Natural killer cell (primary cell): ENCODE measurements at regions not wholly inside any gene's neighbourhood (a gene's known extent, or its start where the extent isn't known, plus 50 kb on each side); places are given as distances from the start of the nearest gene placed in this dataset.

Experiments
- ATAC-seq, 3 donors: fragments of 150-1000 bp in 2 of 3; fragments of 200-7000 bp in 1 of 3; cut with Tn5 transposase; 1 replicate in 1 of 3; 2 replicates in 2 of 3; pipeline ENCODE4 v1.10.0; 2021; ENCODE audit warnings: mild to moderate bottlenecking in 2 of 3, moderate library complexity in 2 of 3
- DNase-seq, 2 donors: peaks; one replicate each; pipeline versions ENCODE4 v3.0.0 to v3.0.0-alpha.2; 2013 to 2021; ENCODE audit warnings: mixed read lengths in 1 of 2
- H3K27ac ChIP-seq: one replicate; pipeline ENCODE4 v1.5.1; 2013; ENCODE audit warnings: mild to moderate bottlenecking, low read length
- H3K27me3 ChIP-seq: one replicate; pipeline ENCODE4 v1.6.1; 2013; ENCODE audit warnings: low read length; ENCODE audit not compliant: control insufficient read depth, insufficient read depth
- H3K36me3 ChIP-seq: one replicate; pipeline ENCODE4 v1.6.1; 2013; ENCODE audit warnings: low read length; ENCODE audit not compliant: control insufficient read depth, insufficient read depth
- H3K4me1 ChIP-seq: one replicate; pipeline ENCODE4 v1.6.1; 2013; ENCODE audit warnings: low read length; ENCODE audit not compliant: control insufficient read depth, insufficient read depth
- H3K4me3 ChIP-seq: one replicate; pipeline ENCODE4 v1.5.1; 2013; ENCODE audit warnings: low read length
- H3K9me3 ChIP-seq: one replicate; pipeline ENCODE4 v1.6.1; 2013; ENCODE audit warnings: low read length; ENCODE audit not compliant: control insufficient read depth, insufficient read depth
- H3K27ac Mint-ChIP-seq, 2 donors: one replicate each; pipeline ENCODE4 v1.8.0; 2022; ENCODE audit warnings: mild to moderate bottlenecking in 2 of 2, mixed read lengths in 2 of 2, moderate library complexity in 1 of 2
- H3K27me3 Mint-ChIP-seq, 2 donors: one replicate each; pipeline ENCODE4 v1.8.0; 2022; ENCODE audit warnings: low read depth in 2 of 2, mixed read lengths in 2 of 2
- H3K36me3 Mint-ChIP-seq: one replicate; pipeline ENCODE4 v1.8.0; 2022; ENCODE audit warnings: mixed read lengths
- H3K4me1 Mint-ChIP-seq, 2 donors: one replicate each; pipeline ENCODE4 v1.8.0; 2022; ENCODE audit warnings: mixed read lengths in 2 of 2
- H3K4me3 Mint-ChIP-seq: one replicate; pipeline ENCODE4 v1.8.0; 2022; ENCODE audit warnings: mild to moderate bottlenecking, moderate library complexity, mixed read lengths
- H3K9me3 Mint-ChIP-seq, 2 donors: one replicate each; pipeline ENCODE4 v1.8.0; 2022; ENCODE audit warnings: mixed read lengths in 2 of 2
- WGBS: methylation state at CpG from one replicate; pipeline ENCODE4 v1.1.7; 2013; ENCODE audit warnings: missing lambda C conversion rate; ENCODE audit not compliant: insufficient coverage; 5-methylcytosine and 5-hydroxymethylcytosine counted together
- intact Hi-C: fragments of 100-400 bp; cut with micrococcal nuclease; formaldehyde crosslinking; loops from one replicate; pipeline ENCODE4 v1.14.2; 2022
- TF ChIP-seq, protein P1 (sequence below): fragments of 200-600 bp; IDR thresholded peaks from one replicate; pipeline ENCODE4 v1.8.0; 2022; ENCODE audit warnings: antibody characterized with exemption

DNA sequence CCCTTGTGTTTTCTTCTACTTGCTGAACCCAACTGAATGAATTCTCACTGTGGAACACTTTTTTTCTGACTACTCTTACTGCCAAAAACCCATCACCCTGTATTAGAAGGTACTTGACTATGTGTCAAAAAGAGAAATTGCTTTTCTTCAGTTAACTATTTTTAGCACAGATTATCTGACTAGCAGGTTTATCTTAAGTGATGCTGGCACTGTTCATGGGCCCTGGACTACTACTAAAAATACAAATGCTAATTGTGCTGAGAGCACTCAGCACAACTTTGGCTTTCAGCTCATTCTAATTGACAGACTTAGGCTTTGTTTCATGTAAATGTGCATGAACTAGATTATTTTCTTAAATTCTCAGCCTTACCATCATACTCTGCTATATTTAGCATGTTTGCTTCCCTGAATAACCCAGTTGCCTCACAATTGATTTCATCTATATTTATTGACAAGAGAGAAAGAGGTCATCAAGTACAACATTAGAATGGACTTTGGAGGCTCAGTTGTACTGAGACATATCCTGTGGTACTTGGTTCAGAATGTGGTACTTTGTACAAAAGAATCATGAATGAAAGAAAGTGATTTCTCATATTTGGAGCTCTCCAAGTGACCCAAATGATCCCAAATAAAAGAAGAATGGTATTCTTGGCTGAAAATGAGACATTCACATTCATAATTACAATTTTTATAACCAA is 478.3 kb downstream of the KCNA4 start:
- no peak overlapping the region for H3K27ac Mint-ChIP-seq
- no peak overlapping the region for H3K4me3 Mint-ChIP-seq
- no peak overlapping the region for H3K27ac ChIP-seq
- TF ChIP-seq, protein P1, sequence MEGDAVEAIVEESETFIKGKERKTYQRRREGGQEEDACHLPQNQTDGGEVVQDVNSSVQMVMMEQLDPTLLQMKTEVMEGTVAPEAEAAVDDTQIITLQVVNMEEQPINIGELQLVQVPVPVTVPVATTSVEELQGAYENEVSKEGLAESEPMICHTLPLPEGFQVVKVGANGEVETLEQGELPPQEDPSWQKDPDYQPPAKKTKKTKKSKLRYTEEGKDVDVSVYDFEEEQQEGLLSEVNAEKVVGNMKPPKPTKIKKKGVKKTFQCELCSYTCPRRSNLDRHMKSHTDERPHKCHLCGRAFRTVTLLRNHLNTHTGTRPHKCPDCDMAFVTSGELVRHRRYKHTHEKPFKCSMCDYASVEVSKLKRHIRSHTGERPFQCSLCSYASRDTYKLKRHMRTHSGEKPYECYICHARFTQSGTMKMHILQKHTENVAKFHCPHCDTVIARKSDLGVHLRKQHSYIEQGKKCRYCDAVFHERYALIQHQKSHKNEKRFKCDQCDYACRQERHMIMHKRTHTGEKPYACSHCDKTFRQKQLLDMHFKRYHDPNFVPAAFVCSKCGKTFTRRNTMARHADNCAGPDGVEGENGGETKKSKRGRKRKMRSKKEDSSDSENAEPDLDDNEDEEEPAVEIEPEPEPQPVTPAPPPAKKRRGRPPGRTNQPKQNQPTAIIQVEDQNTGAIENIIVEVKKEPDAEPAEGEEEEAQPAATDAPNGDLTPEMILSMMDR = no peak
- H3K9me3 Mint-ChIP-seq = peaks cover 12% of the 10 kb centered on the region in 2 donors
- H3K4me1 ChIP-seq = no peaks in the 10 kb centered on the region
- intact Hi-C loops = no loop called here
- H3K36me3 Mint-ChIP-seq = no peaks in the 10 kb centered on the region
- DNase-seq = no peak
- H3K4me1 Mint-ChIP-seq = no peaks in the 10 kb centered on the region
- no peak overlapping the region for H3K4me3 ChIP-seq
- no peaks in the 10 kb centered on the region for H3K27me3 Mint-ChIP-seq
- H3K36me3 ChIP-seq = no peaks in the 10 kb centered on the region
- ATAC-seq = no peak
- no peaks in the 10 kb centered on the region for H3K9me3 ChIP-seq
- H3K27me3 ChIP-seq = no peaks in the 10 kb centered on the region

DNA sequence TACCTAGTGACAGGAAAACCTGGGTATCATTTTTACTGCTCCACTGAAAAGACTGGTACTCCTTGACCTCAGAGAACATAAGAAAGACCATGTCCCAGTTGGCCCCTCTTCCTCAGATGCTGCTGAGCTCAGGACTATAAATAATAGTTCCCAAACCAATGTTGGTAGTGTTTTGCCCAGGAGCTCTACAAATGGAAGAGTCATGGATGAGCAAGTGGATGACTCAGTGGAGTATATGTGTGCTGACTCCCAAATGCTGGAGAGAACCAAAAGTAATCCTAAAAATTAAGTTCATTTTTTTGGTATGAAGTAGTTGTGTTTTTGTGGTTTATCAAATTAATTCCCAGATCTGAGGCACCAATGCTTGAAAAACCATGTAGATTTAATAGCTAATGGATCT is 482.0 kb downstream of the KCNA4 start:
- no peak overlapping the region for H3K4me3 ChIP-seq
- no peaks in the 10 kb centered on the region for H3K4me1 Mint-ChIP-seq
- no peak overlapping the region for H3K27ac ChIP-seq
- H3K36me3 Mint-ChIP-seq = no peaks in the 10 kb centered on the region
- H3K9me3 Mint-ChIP-seq = peaks cover 12 to 13% of the 10 kb centered on the region in 2 donors
- H3K27me3 Mint-ChIP-seq = no peaks in the 10 kb centered on the region
- TF ChIP-seq, protein P1 = no peak
- DNase-seq (no peak), ATAC-seq (no peak)
- no peaks in the 10 kb centered on the region for H3K27me3 ChIP-seq
- no peaks in the 10 kb centered on the region for H3K36me3 ChIP-seq
- no peaks in the 10 kb centered on the region for H3K9me3 ChIP-seq
- intact Hi-C loops = no loop called here
- no peak overlapping the region for H3K27ac Mint-ChIP-seq
- H3K4me1 ChIP-seq = no peaks in the 10 kb centered on the region
- no peak overlapping the region for H3K4me3 Mint-ChIP-seq

DNA sequence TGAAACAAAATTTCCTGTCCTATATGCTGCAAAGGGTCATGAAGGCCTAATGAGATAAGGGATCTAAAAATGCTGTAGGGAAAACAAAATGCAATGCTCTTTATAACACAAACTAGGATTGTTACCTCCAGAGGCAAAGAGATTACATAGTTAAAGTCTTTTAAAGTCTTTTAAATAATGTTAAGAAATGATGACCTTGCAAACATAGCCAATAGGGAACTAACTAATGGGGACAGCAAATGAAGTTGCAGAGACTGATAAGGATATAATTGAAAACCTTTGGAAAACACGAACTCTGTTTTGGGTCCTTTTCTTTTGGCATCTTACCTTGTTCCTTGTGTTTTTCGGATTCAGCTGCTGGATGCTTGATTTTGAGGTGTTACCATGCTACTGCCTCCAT is 485.9 kb downstream of the KCNA4 start:
- Mint-ChIP-seq H3K4me1 (no peaks in the 10 kb centered on the region), H3K9me3 (peaks cover 13 to 15% of the 10 kb centered on the region in 2 donors), H3K36me3 (no peaks in the 10 kb centered on the region), H3K27me3 (no peaks in the 10 kb centered on the region), H3K27ac (no peak overlapping the region), H3K4me3 (no peak overlapping the region)
- H3K27me3 ChIP-seq = no peaks in the 10 kb centered on the region
- TF ChIP-seq, protein P1 = no peak
- ATAC-seq (no peak), DNase-seq (no peak)
- 59% methylated on average over 2 of the region's 2 CpGs for WGBS
- intact Hi-C loops = no loop called here
- H3K36me3 ChIP-seq = no peaks in the 10 kb centered on the region
- H3K27ac ChIP-seq = no peak overlapping the region
- H3K4me1 ChIP-seq = no peaks in the 10 kb centered on the region
- H3K9me3 ChIP-seq = no peaks in the 10 kb centered on the region
- H3K4me3 ChIP-seq = no peak overlapping the region

DNA sequence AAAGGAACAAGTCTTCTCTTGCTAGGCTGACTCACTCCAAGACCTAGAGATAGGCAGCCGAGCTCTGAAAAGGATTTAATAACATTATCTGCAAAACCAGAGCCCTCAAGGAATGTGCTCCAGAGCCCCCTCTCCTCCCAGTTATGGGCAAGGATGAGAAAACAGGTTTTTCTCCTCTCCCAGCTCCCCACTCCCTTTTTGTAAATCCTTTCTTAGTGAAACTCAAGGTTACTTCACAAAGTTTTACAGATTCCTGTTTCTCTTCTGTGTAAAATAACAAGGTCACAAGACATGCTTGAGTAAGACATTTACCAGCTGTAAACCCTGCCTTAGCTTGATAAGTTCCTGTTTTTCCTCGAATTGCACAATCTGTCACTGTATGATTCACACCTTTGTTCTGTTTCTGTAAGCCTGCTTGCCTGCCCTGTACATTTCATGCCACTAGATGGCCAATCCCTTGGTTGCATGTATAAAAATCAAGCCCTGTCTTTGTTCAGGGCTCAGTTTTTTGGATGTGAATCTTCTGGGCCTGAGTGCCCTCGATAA is 489.4 kb downstream of the KCNA4 start:
- no peak for DNase-seq
- Mint-ChIP-seq H3K36me3 (no peaks in the 10 kb centered on the region), H3K9me3 (peaks cover 7 to 10% of the 10 kb centered on the region in 2 donors), H3K4me1 (no peaks in the 10 kb centered on the region), H3K27me3 (no peaks in the 10 kb centered on the region), H3K27ac (no peak overlapping the region), H3K4me3 (no peak overlapping the region)
- 9% methylated on average over 2 of the region's 3 CpGs for WGBS
- H3K27ac ChIP-seq = no peak overlapping the region
- H3K4me1 ChIP-seq = no peaks in the 10 kb centered on the region
- peaks cover 26% of the 10 kb centered on the region for H3K9me3 ChIP-seq
- H3K36me3 ChIP-seq = no peaks in the 10 kb centered on the region
- ATAC-seq = no peak
- no peaks in the 10 kb centered on the region for H3K27me3 ChIP-seq
- no peak overlapping the region for H3K4me3 ChIP-seq
- TF ChIP-seq, protein P1 = no peak
- intact Hi-C loops = no loop called here
